ENCODE measurements at regions not wholly inside any gene's neighbourhood (a gene's known extent, or its start where the extent isn't known, plus 50 kb on each side); places are given as distances from the start of the nearest gene placed in this dataset.

GRCh38 chr1:50342525-50342924, 80.7 kb downstream of the DMRTA2 start:
- no peak overlapping the region for H3K4me2 ChIP-seq
- H4K20me1 ChIP-seq (replicated peaks; ENCODE audit: insufficient read depth): no peaks in the 10 kb centered on the region
- H3K36me3 Mint-ChIP-seq (ENCODE audit: low read depth): no peaks in the 10 kb centered on the region
- no peak for DNase-seq (ENCODE audit: low spot score)
- H3F3A ChIP-seq (replicated peaks; ENCODE audit: low read depth): no peaks in the 10 kb centered on the region
- TF ChIP-seq, protein P1, sequence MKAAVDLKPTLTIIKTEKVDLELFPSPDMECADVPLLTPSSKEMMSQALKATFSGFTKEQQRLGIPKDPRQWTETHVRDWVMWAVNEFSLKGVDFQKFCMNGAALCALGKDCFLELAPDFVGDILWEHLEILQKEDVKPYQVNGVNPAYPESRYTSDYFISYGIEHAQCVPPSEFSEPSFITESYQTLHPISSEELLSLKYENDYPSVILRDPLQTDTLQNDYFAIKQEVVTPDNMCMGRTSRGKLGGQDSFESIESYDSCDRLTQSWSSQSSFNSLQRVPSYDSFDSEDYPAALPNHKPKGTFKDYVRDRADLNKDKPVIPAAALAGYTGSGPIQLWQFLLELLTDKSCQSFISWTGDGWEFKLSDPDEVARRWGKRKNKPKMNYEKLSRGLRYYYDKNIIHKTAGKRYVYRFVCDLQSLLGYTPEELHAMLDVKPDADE (IDR thresholded peaks at IDR 0.05): no peak
- TF ChIP-seq STAT1 (IDR thresholded peaks at IDR 0.05; ENCODE audit: unreplicated experiment) (no peak), ZNF114 (CRISPR knock-in tag; IDR thresholded peaks at IDR 0.05) (no peak), CTCF (conservative IDR thresholded peaks at IDR 0.05; ENCODE audit: low read depth in 2 of 2) (no peak), ZNF331 (CRISPR knock-in tag; IDR thresholded peaks at IDR 0.05; ENCODE audit: low read depth) (no peak), POLR2AphosphoS5 (IDR thresholded peaks at IDR 0.05; ENCODE audit: low read depth) (no peak), NANOG (IDR thresholded peaks at IDR 0.05; ENCODE audit: borderline replicate concordance) (no peak), EZH2phosphoT487 (IDR thresholded peaks at IDR 0.05; ENCODE audit: unreplicated experiment) (no peak), EZH2 (IDR thresholded peaks at IDR 0.05; ENCODE audit: low read depth, unreplicated experiment) (no peak), JUNB (IDR thresholded peaks at IDR 0.05; ENCODE audit: unreplicated experiment) (no peak), ZNF462 (CRISPR knock-in tag; IDR thresholded peaks at IDR 0.05) (no peak), CREB1 (CRISPR knock-in tag; IDR thresholded peaks at IDR 0.05; ENCODE audit: low read depth) (no peak)
- TF ChIP-seq, protein P2, sequence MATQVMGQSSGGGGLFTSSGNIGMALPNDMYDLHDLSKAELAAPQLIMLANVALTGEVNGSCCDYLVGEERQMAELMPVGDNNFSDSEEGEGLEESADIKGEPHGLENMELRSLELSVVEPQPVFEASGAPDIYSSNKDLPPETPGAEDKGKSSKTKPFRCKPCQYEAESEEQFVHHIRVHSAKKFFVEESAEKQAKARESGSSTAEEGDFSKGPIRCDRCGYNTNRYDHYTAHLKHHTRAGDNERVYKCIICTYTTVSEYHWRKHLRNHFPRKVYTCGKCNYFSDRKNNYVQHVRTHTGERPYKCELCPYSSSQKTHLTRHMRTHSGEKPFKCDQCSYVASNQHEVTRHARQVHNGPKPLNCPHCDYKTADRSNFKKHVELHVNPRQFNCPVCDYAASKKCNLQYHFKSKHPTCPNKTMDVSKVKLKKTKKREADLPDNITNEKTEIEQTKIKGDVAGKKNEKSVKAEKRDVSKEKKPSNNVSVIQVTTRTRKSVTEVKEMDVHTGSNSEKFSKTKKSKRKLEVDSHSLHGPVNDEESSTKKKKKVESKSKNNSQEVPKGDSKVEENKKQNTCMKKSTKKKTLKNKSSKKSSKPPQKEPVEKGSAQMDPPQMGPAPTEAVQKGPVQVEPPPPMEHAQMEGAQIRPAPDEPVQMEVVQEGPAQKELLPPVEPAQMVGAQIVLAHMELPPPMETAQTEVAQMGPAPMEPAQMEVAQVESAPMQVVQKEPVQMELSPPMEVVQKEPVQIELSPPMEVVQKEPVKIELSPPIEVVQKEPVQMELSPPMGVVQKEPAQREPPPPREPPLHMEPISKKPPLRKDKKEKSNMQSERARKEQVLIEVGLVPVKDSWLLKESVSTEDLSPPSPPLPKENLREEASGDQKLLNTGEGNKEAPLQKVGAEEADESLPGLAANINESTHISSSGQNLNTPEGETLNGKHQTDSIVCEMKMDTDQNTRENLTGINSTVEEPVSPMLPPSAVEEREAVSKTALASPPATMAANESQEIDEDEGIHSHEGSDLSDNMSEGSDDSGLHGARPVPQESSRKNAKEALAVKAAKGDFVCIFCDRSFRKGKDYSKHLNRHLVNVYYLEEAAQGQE (IDR thresholded peaks at IDR 0.05; ENCODE audit: unreplicated experiment): no peak
- no peak overlapping the region for H3K4me3 ChIP-seq
- H3K27me3 ChIP-seq (ENCODE audit: insufficient read depth): no peaks in the 10 kb centered on the region
- no peak overlapping the region for H3K4me3 Mint-ChIP-seq
- H3K4me1 ChIP-seq (ENCODE audit: insufficient read depth): 0 out of 2 replicates have a peak, but pooled peaks cover 5% of the 10 kb centered on the region
- no peaks in the 10 kb centered on the region for H3K79me2 ChIP-seq (replicated peaks; ENCODE audit: insufficient read depth)
- no peak overlapping the region for H3K27ac Mint-ChIP-seq
- peaks cover 4% of the 10 kb centered on the region; the same call in 2 of the 3 replicates for H3K4me1 Mint-ChIP-seq
- no peaks in the 10 kb centered on the region for H3K36me3 ChIP-seq (ENCODE audit: insufficient read depth)
- ATAC-seq: no peak
- H3K27ac ChIP-seq (ENCODE audit: low read depth): no peak overlapping the region
- no peaks in the 10 kb centered on the region for H3K9me3 Mint-ChIP-seq
- H3K27me3 Mint-ChIP-seq (ENCODE audit: insufficient read depth, low read depth, poor library complexity): peaks cover 2% of the 10 kb centered on the region
- no peak overlapping the region for H2AFZ ChIP-seq
- no peaks in the 10 kb centered on the region for H3K9me2 ChIP-seq (ENCODE audit: insufficient read depth)

Measured in GM23338 (cell line).